ENCODE measurements at regions not wholly inside any gene's neighbourhood (a gene's known extent, or its start where the extent isn't known, plus 50 kb on each side); places are given as distances from the start of the nearest gene placed in this dataset.

- DNase-seq: no peak
Observed at GRCh38 chr9:82555431-82556051, 507.4 kb downstream of the RASEF start.

GRCh38 chr9:82558346-82558745 is 504.6 kb downstream of the RASEF start:
- DNase-seq: peak in 3 of 4 experiments; percentile 30 to 60 (median 55)

GRCh38 chr9:82558855-82559630 is 503.9 kb downstream of the RASEF start:
- DNase-seq: peak in 2 of 4 experiments; percentile 21 to 32

GRCh38 chr9:82560036-82560435 is 502.9 kb downstream of the RASEF start:
- no peak for DNase-seq

GRCh38 chr9:82560457-82560904 is 502.5 kb downstream of the RASEF start:
- no peak for DNase-seq

- peak in 3 of 4 experiments; percentile 33 to 42 (median 38) for DNase-seq
Observed at GRCh38 chr9:82563094-82563493, 499.8 kb downstream of the RASEF start.

GRCh38 chr9:82563841-82564240 is 499.1 kb downstream of the RASEF start:
- DNase-seq: no peak

- no peak for DNase-seq
Observed at GRCh38 chr9:82565188-82565969, 497.6 kb downstream of the RASEF start.

GRCh38 chr9:82567953-82568352 is 495.0 kb downstream of the RASEF start:
- no peak for DNase-seq

- DNase-seq: no peak
Observed at GRCh38 chr9:82570226-82570625, 492.7 kb downstream of the RASEF start.

- no peak for DNase-seq
Observed at GRCh38 chr9:82571540-82571939, 491.4 kb downstream of the RASEF start.

- DNase-seq: peak; percentile 5 to 66 (median 29)
Observed at GRCh38 chr9:82572146-82572545, 490.8 kb downstream of the RASEF start.

- DNase-seq: no peak
Observed at GRCh38 chr9:82574911-82575310, 488.0 kb downstream of the RASEF start.

GRCh38 chr9:82580921-82581320 is 482.0 kb downstream of the RASEF start:
- no peak for DNase-seq

- DNase-seq: no peak
Observed at GRCh38 chr9:82581516-82581915, 481.4 kb downstream of the RASEF start.

- DNase-seq: peak in 3 of 4 experiments; percentile 32 to 53 (median 51)
Observed at GRCh38 chr9:82581935-82582334, 481.0 kb downstream of the RASEF start.

GRCh38 chr9:82582693-82583092 is 480.2 kb downstream of the RASEF start:
- DNase-seq: no peak

- no peak for DNase-seq
Observed at GRCh38 chr9:82583524-82583923, 479.4 kb downstream of the RASEF start.

- no peak for DNase-seq
Observed at GRCh38 chr9:82584349-82584863, 478.5 kb downstream of the RASEF start.

- no peak for DNase-seq
Observed at GRCh38 chr9:82586918-82587356, 476.0 kb downstream of the RASEF start.

GRCh38 chr9:82588301-82589180 is 474.4 kb downstream of the RASEF start:
- no peak for DNase-seq

GRCh38 chr9:82590845-82591244 is 472.1 kb downstream of the RASEF start:
- no peak for DNase-seq
